Stimulated activated CD8-positive, alpha-beta memory T cell treated with anti-CD3 and anti-CD28 coated beads, Interleukin-4, amount 100 ng/mL, for 1 hour (primary cell): ENCODE measurements at regions not wholly inside any gene's neighbourhood (a gene's known extent, or its start where the extent isn't known, plus 50 kb on each side); places are given as distances from the start of the nearest gene placed in this dataset.
"Not testable (repeated sequence)": the region's sequence is repeated elsewhere in the genome, so short reads cannot be mapped to it uniquely, and the experiment has no call there.

ENCODE experiments used
- DNase-seq, 2 donors: peaks; one replicate each; pipeline ENCODE4 v3.0.0-alpha.2; 2020; ENCODE audit warnings: low read depth in 2 of 2, low spot score in 1 of 2

DNA sequence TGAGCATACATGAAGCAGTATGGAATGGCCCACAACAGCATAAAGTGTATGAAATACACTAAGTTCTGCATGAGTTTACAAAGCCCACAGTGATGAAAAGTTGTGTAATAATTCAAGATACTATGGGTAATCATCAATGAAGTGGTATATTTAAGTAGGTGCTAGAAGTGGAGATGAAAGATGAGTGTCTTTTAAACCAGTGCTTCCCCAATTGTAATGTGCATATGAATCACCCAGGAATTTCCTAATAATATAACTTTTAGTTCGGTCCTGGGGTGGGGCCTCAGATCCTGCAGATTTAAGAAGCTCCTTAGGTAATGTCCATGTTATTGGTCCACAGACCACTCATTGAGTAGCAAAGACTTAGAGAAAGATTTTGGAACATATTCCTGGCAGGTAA, 184.9 kb downstream of the DUSP10 start:
- DNase-seq = no peak

- DNase-seq = no peak
Measured at GRCh38 chr1:221558396-221558795, 183.5 kb downstream of the DUSP10 start.

DNA sequence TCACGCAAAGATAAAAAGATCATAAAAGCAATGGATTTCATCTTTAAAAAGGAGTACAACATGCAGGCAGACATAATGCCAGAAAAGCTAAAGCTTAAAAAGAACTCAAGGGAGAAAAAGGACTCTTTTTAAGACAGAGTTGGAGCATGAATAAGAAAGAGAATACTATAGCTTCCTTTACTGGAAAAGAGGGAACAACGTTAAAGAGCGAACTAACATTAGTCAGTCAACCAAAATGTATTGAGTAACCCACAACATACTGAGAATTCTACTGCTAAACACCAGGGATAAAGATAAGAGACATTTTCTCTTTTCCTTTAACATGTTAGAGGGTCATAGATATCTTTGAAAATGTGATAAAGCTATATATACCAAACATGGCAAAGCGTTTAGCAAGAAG, 182.0 kb downstream of the DUSP10 start:
- DNase-seq = no peak

GRCh38 chr1:221562542-221563475, 179.1 kb downstream of the DUSP10 start:
- no peak for DNase-seq

GRCh38 chr1:221563476-221563921, 178.4 kb downstream of the DUSP10 start:
- DNase-seq = no peak

DNA sequence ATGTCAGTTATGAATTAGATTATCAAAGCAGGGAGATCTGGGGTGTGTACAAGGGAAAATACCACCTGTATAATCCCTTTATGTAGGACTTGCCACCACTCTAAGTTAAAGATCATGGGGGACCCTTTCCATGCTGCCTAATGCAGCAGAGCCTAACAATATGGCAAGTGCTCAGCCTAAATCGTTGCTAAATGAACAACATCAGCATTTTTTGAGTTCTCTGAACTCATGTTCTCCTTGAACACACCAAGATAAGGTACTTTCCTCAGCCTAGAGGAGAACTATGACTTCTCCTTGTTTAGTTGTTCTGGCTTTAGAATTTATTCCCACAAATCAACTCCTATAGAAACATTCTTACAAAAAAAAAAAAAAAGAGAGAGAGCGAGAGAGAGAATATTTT, 177.0 kb downstream of the DUSP10 start:
- no peak for DNase-seq

DNA sequence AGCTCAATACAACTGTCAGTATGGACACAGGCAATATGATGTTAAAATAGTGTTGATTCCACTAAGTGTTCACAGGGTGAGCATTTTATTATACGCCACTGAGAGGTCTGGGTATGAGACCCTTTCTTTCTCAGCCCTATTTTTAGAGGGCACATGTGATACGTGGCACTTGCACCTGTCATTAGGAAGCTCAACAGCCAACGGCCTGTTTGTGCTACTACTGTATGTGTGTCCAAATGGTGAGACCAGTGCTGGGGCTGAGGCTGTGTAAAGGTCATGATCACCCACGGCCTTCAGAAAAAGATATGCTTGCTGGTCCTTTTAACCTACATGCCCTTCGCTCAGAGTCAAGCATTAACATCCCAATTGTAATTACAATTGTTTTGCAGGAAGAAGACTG, 176.2 kb downstream of the DUSP10 start:
- no peak for DNase-seq

DNA sequence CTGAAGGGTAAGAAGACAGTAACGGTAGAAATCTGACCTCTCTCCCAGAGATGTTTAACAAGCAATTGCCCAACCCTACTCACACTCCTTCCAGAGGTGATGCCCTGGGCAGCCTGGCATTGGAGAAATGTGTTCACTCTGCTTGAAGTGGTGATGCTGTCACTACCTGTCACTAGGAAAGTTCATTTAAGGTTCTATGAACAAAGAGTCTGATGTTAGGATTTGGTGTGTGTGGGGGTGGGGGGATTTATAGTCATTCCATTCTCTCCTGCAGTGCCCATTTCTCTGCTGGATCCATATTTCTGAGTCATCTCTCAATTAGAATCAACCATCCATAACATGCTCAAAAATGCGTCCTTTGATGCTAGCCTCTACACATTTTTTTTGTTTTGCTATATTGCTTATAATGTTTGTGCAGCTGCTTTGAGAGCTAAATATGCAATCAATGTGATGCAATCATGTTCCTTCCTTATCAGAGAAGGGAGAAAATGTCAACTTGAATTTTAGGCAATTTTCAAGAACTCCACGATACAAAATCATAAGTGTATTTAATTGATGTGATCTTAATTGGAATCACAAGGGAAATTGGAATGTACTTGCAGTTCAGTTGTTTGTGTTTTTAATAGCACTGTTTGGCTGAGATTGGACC, 173.9 kb downstream of the DUSP10 start:
- DNase-seq = no peak

GRCh38 chr1:221573756-221574155, 168.1 kb downstream of the DUSP10 start:
- no peak for DNase-seq

DNA sequence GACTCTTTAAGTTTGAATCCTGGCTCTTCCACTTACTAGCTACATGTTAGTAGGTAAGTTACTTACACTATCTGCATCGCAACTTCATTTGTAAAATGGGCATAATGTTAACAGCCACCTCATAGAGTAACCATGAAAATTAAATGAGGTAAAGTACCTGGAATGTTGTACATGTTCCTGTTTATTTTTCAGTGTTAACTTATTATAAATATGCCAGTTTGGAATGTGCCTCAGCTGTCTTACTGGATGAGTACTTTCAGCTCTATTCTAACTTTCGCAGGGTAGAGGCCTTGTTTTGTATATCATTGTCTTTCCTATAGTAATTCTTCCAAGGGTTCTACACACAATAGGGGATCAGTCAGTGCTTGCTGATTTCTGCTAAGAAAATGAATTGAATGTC, 167.4 kb downstream of the DUSP10 start:
- DNase-seq = no peak

GRCh38 chr1:221575605-221576004, 166.3 kb downstream of the DUSP10 start:
- DNase-seq = no peak

GRCh38 chr1:221576268-221576667, 165.6 kb downstream of the DUSP10 start:
- no peak for DNase-seq

- no peak for DNase-seq
Measured at GRCh38 chr1:221583465-221583864, 158.4 kb downstream of the DUSP10 start.

GRCh38 chr1:221587013-221587412, 154.9 kb downstream of the DUSP10 start:
- DNase-seq = not testable (repeated sequence)

GRCh38 chr1:221591250-221591649, 150.6 kb downstream of the DUSP10 start:
- not testable (repeated sequence) for DNase-seq

- DNase-seq = no peak
Measured at GRCh38 chr1:221594576-221594975, 147.3 kb downstream of the DUSP10 start.

DNA sequence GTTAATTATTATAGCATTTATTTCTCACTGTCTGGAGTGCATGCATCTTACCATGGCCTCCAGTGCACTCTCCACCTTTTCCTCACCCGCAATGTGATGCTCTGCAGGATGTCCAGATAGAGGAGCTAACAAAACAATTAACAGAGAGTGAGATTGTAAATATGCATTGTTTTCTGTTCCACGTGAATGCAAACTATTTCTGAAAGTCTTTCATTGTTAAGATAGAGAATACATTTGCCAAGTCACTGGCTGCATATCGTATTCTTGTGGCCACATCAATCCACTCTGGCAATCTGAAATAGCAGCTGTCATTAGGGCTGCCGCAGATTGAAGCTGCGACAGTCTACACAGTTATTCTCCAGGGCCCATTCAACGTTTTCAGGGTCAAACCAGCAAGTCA, 143.8 kb downstream of the DUSP10 start:
- no peak for DNase-seq

DNA sequence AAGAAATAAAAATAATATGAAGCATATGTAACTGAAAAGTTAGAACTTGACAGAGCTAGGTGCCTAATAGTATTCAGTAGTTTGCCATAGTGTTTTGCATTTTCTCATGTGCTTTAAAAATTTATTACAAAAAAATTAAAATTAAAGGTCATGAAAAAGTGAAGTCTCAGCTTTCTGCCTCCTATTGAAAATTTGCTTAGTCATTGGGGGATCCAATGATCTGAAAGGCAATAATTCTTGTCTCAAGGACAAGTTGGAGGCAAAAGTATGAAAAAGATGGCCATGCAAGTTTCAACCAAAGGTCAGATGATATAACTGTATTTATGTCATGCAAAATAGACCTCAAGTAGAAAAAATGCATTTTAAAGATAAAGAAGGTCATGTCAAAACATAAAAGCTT, 140.7 kb downstream of the DUSP10 start:
- no peak for DNase-seq

DNA sequence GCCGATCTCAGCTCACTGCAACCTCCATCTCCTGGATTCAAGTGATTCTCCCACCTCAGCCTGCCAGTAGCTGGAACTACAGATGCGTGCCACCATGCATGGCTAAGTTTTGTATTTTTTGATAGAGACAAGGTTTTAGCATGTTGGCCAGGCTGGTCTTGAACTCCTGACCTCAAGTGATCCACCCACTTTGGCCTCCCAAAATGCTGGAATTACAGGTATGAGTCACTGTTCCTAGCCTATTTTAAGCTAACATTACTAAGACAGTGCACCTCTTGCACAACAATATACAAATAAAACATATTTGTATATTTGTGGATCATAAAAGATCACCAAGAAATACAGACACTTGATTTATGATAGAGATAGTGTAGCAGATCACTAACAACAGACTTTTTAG, 139.1 kb downstream of the DUSP10 start:
- DNase-seq = no peak

DNA sequence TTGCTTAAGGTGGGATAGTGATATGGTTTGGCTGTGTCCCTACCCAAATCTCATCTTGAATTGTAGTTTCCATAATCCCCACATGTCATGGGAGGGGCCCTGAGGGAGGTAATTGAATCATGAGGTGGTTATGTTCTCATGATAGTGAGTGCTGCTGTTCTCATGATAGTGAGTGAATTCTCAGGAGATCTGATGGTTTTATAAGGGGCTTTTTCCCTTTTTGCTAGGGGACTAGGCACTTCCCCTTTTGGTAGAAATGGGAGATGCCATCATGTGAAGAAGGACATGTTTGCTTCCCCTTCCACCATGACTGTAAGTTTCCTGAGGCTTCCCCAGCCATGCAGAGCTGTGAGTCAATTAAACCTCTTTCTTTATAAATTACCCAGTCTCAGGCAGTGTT, 137.5 kb downstream of the DUSP10 start:
- DNase-seq = not testable (repeated sequence)

DNA sequence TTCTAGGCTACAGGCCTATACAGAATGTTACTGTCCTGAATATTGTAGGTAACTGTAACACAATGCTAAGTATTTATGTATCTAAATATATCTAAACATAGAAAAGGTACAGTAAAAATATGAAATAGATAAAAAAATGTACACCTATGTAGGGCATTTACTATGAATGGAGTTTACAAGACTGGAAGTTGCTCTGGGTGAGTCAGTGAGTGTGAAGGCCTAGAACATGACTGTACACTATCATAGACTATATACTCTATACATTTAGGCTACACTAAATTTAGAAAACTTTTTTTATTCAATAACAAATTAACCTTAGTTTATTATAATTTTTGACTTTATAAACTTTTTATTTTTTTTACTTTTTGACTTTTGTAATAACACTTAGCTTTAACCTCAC, 136.9 kb downstream of the DUSP10 start:
- DNase-seq = no peak

GRCh38 chr1:221605569-221605968, 136.3 kb downstream of the DUSP10 start:
- DNase-seq = no peak
